Fibroblast of lung (primary cell): ENCODE measurements at regions not wholly inside any gene's neighbourhood (a gene's known extent, or its start where the extent isn't known, plus 50 kb on each side); places are given as distances from the start of the nearest gene placed in this dataset.

Source experiments
- DNase-seq, 2 donors: peaks; one replicate each; pipeline versions ENCODE4 v3.0.0 to v3.0.0-alpha.2; 2010; ENCODE audit warnings: low read depth in 2 of 2
- H2AFZ ChIP-seq: 2 replicates; pipeline ENCODE4 v1.5.1; 2012; ENCODE audit warnings: low read length, control low read depth, inconsistent platforms
- H3K27ac ChIP-seq: 2 replicates; pipeline ENCODE4 v1.5.1; 2011; ENCODE audit warnings: low read length, control low read depth; ENCODE audit not compliant: insufficient read depth
- H3K27me3 ChIP-seq: 2 replicates; pipeline ENCODE4 v1.5.1; 2011; ENCODE audit warnings: mild to moderate bottlenecking, low read length; ENCODE audit not compliant: control insufficient read depth, insufficient read depth
- H3K36me3 ChIP-seq: 2 replicates; pipeline ENCODE4 v1.5.1; 2011; ENCODE audit warnings: low read length; ENCODE audit not compliant: control insufficient read depth, insufficient read depth
- H3K4me1 ChIP-seq: 2 replicates; pipeline ENCODE4 v1.5.1; 2011; ENCODE audit warnings: low read length; ENCODE audit not compliant: control insufficient read depth, insufficient read depth; ENCODE audit errors: extremely low read depth
- H3K4me2 ChIP-seq: 2 replicates; pipeline ENCODE4 v1.5.1; 2011; ENCODE audit warnings: low read length, control low read depth; ENCODE audit not compliant: insufficient read depth; ENCODE audit errors: extremely low read depth
- H3K4me3 ChIP-seq, 4 experiments: fragments of 200-600 bp in 1 of 4; sonication (generic) in 1 of 4; replicated peaks in 1 of 4; 2 replicates each; pipeline ENCODE4 v1.5.1; 2011 to 2016; ENCODE audit warnings: low read length in 4 of 4, low read depth in 3 of 4, mild to moderate bottlenecking in 3 of 4, control low read depth in 2 of 4, inconsistent platforms in 1 of 4, mixed read lengths in 1 of 4; ENCODE audit not compliant: insufficient read depth in 1 of 4; ENCODE audit errors: control extremely low read depth in 1 of 4
- H3K79me2 ChIP-seq: 2 replicates; pipeline ENCODE4 v1.5.1; 2012; ENCODE audit warnings: mild to moderate bottlenecking, low read length, inconsistent platforms; ENCODE audit not compliant: control insufficient read depth, insufficient read depth
- H3K9ac ChIP-seq: 2 replicates; pipeline ENCODE4 v1.5.1; 2011; ENCODE audit warnings: mild to moderate bottlenecking, low read length, control low read depth; ENCODE audit not compliant: insufficient read depth
- H3K9me3 ChIP-seq: 2 replicates; pipeline ENCODE4 v1.5.1; 2012; ENCODE audit warnings: low read depth, low read length; ENCODE audit not compliant: control insufficient read depth, insufficient read depth
- H4K20me1 ChIP-seq: 2 replicates; pipeline ENCODE4 v1.5.1; 2011; ENCODE audit warnings: low read length; ENCODE audit not compliant: control insufficient read depth, insufficient read depth; ENCODE audit errors: extremely low read depth
- CTCF ChIP-seq, 2 donors: IDR thresholded peaks in 1 of 2; conservative IDR thresholded peaks in 1 of 2; 1 replicate in 1 of 2; 2 replicates in 1 of 2; pipeline ENCODE4 v1.5.1; 2011 to 2012; ENCODE audit warnings: low read length in 2 of 2, control low read depth in 1 of 2, inconsistent platforms in 1 of 2, low read depth in 1 of 2, mild to moderate bottlenecking in 1 of 2
- EZH2 ChIP-seq: IDR thresholded peaks from 2 replicates; pipeline ENCODE4 v1.5.1; 2012; ENCODE audit warnings: low read length, control low read depth, mild to moderate bottlenecking; ENCODE audit errors: missing control alignments

- no peak overlapping the region for H2AFZ ChIP-seq
- no peak overlapping the region for H3K9ac ChIP-seq
- no peak for TF ChIP-seq EZH2
- TF ChIP-seq CTCF (conservative IDR thresholded peaks at IDR 0.05 in 1 of 2, IDR thresholded peaks at IDR 0.05 in 1 of 2; ENCODE audit: low read depth in 1 of 2, low read length in 2 of 2) = no peak
- no peaks in the 10 kb centered on the region for H3K9me3 ChIP-seq
- H3K4me2 ChIP-seq = no peak overlapping the region
- no peak overlapping the region for H3K27ac ChIP-seq
- H3K27me3 ChIP-seq = no peaks in the 10 kb centered on the region
- H3K36me3 ChIP-seq = no peaks in the 10 kb centered on the region
- no peak overlapping the region for H3K4me3 ChIP-seq
- no peaks in the 10 kb centered on the region for H3K79me2 ChIP-seq
- H3K4me1 ChIP-seq = no peaks in the 10 kb centered on the region
- no peaks in the 10 kb centered on the region for H4K20me1 ChIP-seq
- no peak for DNase-seq
These were observed 62.4 kb upstream of the RBM24 start for GRCh38 chr6:17218749-17219093.

GRCh38 chr6:17219098-17219497 lies 62.1 kb upstream of the RBM24 start:
- Histone ChIP-seq H3K4me2 (no peak overlapping the region), H3K36me3 (no peaks in the 10 kb centered on the region), H2AFZ (no peak overlapping the region), H3K27me3 (no peaks in the 10 kb centered on the region), H3K9me3 (no peaks in the 10 kb centered on the region), H3K4me3 (no peak overlapping the region), H3K27ac (no peak overlapping the region), H3K4me1 (no peaks in the 10 kb centered on the region), H3K9ac (no peak overlapping the region), H3K79me2 (no peaks in the 10 kb centered on the region), H4K20me1 (no peaks in the 10 kb centered on the region)
- TF ChIP-seq CTCF (conservative IDR thresholded peaks at IDR 0.05 in 1 of 2, IDR thresholded peaks at IDR 0.05 in 1 of 2; ENCODE audit: low read depth in 1 of 2, low read length in 2 of 2) (no peak), EZH2 (no peak)
- no peak for DNase-seq

- no peak overlapping the region for H3K4me2 ChIP-seq
- H3K4me3 ChIP-seq = no peak overlapping the region
- H3K36me3 ChIP-seq = no peaks in the 10 kb centered on the region
- H3K27ac ChIP-seq = no peak overlapping the region
- TF ChIP-seq EZH2 (no peak), CTCF (conservative IDR thresholded peaks at IDR 0.05 in 1 of 2, IDR thresholded peaks at IDR 0.05 in 1 of 2; ENCODE audit: low read depth in 1 of 2, low read length in 2 of 2) (no peak)
- no peaks in the 10 kb centered on the region for H3K9me3 ChIP-seq
- DNase-seq = no peak
- H3K4me1 ChIP-seq = no peaks in the 10 kb centered on the region
- H3K9ac ChIP-seq = no peak overlapping the region
- no peaks in the 10 kb centered on the region for H3K79me2 ChIP-seq
- H4K20me1 ChIP-seq = no peaks in the 10 kb centered on the region
- no peak overlapping the region for H2AFZ ChIP-seq
- H3K27me3 ChIP-seq = no peaks in the 10 kb centered on the region
These were observed 60.9 kb upstream of the RBM24 start for GRCh38 chr6:17220040-17220910.
